ENCODE measurements at regions not wholly inside any gene's neighbourhood (a gene's known extent, or its start where the extent isn't known, plus 50 kb on each side); places are given as distances from the start of the nearest gene placed in this dataset.

DNA sequence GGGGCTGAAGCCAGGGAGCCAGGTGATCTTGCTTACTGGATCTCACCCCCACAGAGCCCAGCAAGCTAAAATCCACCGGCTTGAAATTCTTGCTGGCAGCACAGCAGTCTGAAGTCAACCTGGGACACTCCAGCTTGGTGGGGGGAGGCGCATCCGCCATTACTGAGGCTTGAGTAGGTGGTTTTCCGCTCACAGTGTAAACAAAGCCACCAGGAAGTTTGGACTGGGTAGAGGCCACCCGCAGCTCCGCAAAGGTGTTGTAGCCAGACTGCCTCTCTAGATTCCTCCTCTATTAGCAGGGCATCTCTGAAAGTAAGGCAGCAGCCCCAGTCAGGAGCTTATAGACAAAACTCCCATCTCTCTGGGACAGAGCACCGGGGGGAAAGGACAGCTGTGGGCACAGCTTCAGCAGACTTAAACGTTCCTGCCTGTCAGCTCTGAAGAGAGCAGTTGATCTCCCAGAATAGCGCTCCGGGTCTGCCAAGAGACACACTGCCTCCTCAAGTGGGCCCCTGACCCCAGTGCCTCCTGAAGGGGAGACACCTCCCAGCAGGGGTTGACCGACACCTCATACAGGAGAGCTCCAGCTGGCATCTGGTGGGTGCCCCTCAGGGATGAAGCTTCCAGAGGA is 206.3 kb upstream of the KHDRBS2 start:
- TF ChIP-seq POLR2AphosphoS5 (IDR thresholded peaks at IDR 0.05) (no peak), CTCF (IDR thresholded peaks at IDR 0.05) (no peak), POLR2A (IDR thresholded peaks at IDR 0.05) (no peak), EP300 (IDR thresholded peaks at IDR 0.05) (no peak)
